ENCODE measurements at regions not wholly inside any gene's neighbourhood (a gene's known extent, or its start where the extent isn't known, plus 50 kb on each side); places are given as distances from the start of the nearest gene placed in this dataset.

- TF ChIP-seq CTCF (IDR thresholded peaks at IDR 0.05; ENCODE audit: unreplicated experiment): no peak
- no peak overlapping the region for H3K4me3 Mint-ChIP-seq
These were observed 222.3 kb upstream of the TMTC1 start for GRCh38 chr12:30006021-30006420.

GRCh38 chr12:30003321-30003720, 219.6 kb upstream of the TMTC1 start:
- DNase-seq (ENCODE audit: low spot score in 2 of 2, unreplicated experiment in 2 of 2): no peak
- peaks cover 4% of the 10 kb centered on the region for H3K4me1 Mint-ChIP-seq
- H3K36me3 Mint-ChIP-seq: no peaks in the 10 kb centered on the region
- H3K9me3 Mint-ChIP-seq: peaks cover 10% of the 10 kb centered on the region
- no peaks in the 10 kb centered on the region for H3K27me3 Mint-ChIP-seq (ENCODE audit: low read depth)
- H3K4me3 Mint-ChIP-seq: no peak overlapping the region
- no peak for TF ChIP-seq CTCF (IDR thresholded peaks at IDR 0.05; ENCODE audit: unreplicated experiment)
- H3K27ac Mint-ChIP-seq: no peak overlapping the region

More at GRCh38 chr12:30006021-30006420, 222.3 kb upstream of the TMTC1 start:
- no peaks in the 10 kb centered on the region for H3K36me3 Mint-ChIP-seq
- H3K4me1 Mint-ChIP-seq: peaks cover 4% of the 10 kb centered on the region
- H3K9me3 Mint-ChIP-seq: peaks cover 13% of the 10 kb centered on the region
- no peaks in the 10 kb centered on the region for H3K27me3 Mint-ChIP-seq (ENCODE audit: low read depth)
- DNase-seq (ENCODE audit: low spot score in 2 of 2, unreplicated experiment in 2 of 2): no peak
- H3K27ac Mint-ChIP-seq: no peak overlapping the region

GRCh38 chr12:30002677-30003076, 218.9 kb upstream of the TMTC1 start:
- no peaks in the 10 kb centered on the region for H3K27me3 Mint-ChIP-seq (ENCODE audit: low read depth)
- H3K4me3 Mint-ChIP-seq: no peak overlapping the region
- H3K9me3 Mint-ChIP-seq: peaks cover 7% of the 10 kb centered on the region
- H3K27ac Mint-ChIP-seq: no peak overlapping the region
- peaks cover 4% of the 10 kb centered on the region for H3K4me1 Mint-ChIP-seq
- DNase-seq (ENCODE audit: low spot score in 2 of 2, unreplicated experiment in 2 of 2): no peak
- H3K36me3 Mint-ChIP-seq: no peaks in the 10 kb centered on the region
- TF ChIP-seq CTCF (IDR thresholded peaks at IDR 0.05; ENCODE audit: unreplicated experiment): no peak

- Mint-ChIP-seq H3K4me1 (peaks cover 4% of the 10 kb centered on the region), H3K36me3 (no peaks in the 10 kb centered on the region), H3K9me3 (peaks cover 3% of the 10 kb centered on the region), H3K27me3 (ENCODE audit: low read depth) (no peaks in the 10 kb centered on the region), H3K4me3 (no peak overlapping the region), H3K27ac (no peak overlapping the region)
- TF ChIP-seq CTCF (IDR thresholded peaks at IDR 0.05; ENCODE audit: unreplicated experiment): no peak
- DNase-seq (ENCODE audit: low spot score in 2 of 2, unreplicated experiment in 2 of 2): no peak
These were observed 216.7 kb upstream of the TMTC1 start for GRCh38 chr12:30000401-30000800.

- Mint-ChIP-seq H3K9me3 (peaks cover 2% of the 10 kb centered on the region), H3K36me3 (no peaks in the 10 kb centered on the region), H3K4me3 (no peak overlapping the region), H3K4me1 (peaks cover 4% of the 10 kb centered on the region), H3K27ac (no peak overlapping the region), H3K27me3 (ENCODE audit: low read depth) (no peaks in the 10 kb centered on the region)
- no peak for DNase-seq (ENCODE audit: low spot score in 2 of 2, unreplicated experiment in 2 of 2)
- TF ChIP-seq CTCF (IDR thresholded peaks at IDR 0.05; ENCODE audit: unreplicated experiment): no peak
These were observed 213.3 kb upstream of the TMTC1 start for GRCh38 chr12:29996993-29997392.

GRCh38 chr12:29992366-29992765, 208.6 kb upstream of the TMTC1 start:
- H3K9me3 Mint-ChIP-seq: peaks cover 11% of the 10 kb centered on the region
- no peaks in the 10 kb centered on the region for H3K36me3 Mint-ChIP-seq
- H3K27ac Mint-ChIP-seq: no peak overlapping the region
- DNase-seq (ENCODE audit: low spot score in 2 of 2, unreplicated experiment in 2 of 2): no peak
- H3K4me1 Mint-ChIP-seq: no peaks in the 10 kb centered on the region
- no peak for TF ChIP-seq CTCF (IDR thresholded peaks at IDR 0.05; ENCODE audit: unreplicated experiment)
- H3K27me3 Mint-ChIP-seq (ENCODE audit: low read depth): no peaks in the 10 kb centered on the region
- no peak overlapping the region for H3K4me3 Mint-ChIP-seq

Measured in mesothelial cell of epicardium (in vitro differentiated cells).